GM18870 (cell line): ENCODE measurements at regions not wholly inside any gene's neighbourhood (a gene's known extent, or its start where the extent isn't known, plus 50 kb on each side); places are given as distances from the start of the nearest gene placed in this dataset.
"Not testable (repeated sequence)": the region's sequence is repeated elsewhere in the genome, so short reads cannot be mapped to it uniquely, and the experiment has no call there.

Experiments used
- ATAC-seq: cut with Tn5 transposase; IDR thresholded peaks from one replicate; pipeline ENCODE4 v1.9.1; 2021; ENCODE audit warnings: moderate library complexity; ENCODE audit not compliant: unreplicated experiment

DNA sequence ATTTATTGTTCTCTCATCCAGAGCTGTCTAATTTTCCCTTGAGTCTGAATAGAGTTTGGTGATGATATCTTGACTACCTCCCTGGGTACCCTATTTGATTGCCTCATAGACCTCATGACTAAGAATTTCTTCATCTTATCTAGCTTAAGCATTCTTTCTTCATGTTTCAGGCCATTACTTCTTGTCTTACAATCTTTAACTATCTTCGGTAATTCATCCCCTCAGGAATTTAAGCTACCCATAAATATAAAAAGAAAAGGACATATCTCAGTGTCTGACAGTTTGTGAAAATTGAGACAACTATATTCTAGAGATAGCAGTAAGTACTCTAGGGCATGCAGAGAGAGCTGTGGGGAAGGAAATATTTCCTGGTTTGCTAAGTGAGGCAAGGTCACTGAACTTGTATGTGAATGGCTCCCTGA lies 466.1 kb upstream of the GRID2 start:
- no peak for ATAC-seq

- no peak for ATAC-seq
Measured at GRCh38 chr4:91838181-91838861, 465.4 kb upstream of the GRID2 start.

DNA sequence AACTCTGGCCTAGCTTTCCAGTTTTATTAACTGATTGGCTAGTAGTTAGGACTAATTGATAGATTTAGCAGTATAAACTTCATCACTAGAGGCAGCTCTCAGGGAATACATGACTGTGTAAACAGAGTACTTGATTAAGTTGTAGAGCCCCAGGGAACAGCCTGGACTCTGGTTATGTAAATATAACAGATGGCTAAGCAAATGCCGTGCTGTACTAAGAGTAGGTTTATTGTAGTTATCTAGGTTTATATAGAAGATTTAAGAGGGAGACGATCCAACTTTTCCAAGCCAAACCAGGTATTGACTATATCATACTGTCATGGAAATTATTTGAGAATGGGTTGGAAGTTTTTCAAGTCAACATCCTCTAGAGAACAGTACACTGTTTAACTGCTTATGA lies 463.4 kb upstream of the GRID2 start:
- no peak for ATAC-seq

- no peak for ATAC-seq
Measured at GRCh38 chr4:91846233-91846632, 457.5 kb upstream of the GRID2 start.

GRCh38 chr4:91851456-91851855 lies 452.3 kb upstream of the GRID2 start:
- no peak for ATAC-seq

DNA sequence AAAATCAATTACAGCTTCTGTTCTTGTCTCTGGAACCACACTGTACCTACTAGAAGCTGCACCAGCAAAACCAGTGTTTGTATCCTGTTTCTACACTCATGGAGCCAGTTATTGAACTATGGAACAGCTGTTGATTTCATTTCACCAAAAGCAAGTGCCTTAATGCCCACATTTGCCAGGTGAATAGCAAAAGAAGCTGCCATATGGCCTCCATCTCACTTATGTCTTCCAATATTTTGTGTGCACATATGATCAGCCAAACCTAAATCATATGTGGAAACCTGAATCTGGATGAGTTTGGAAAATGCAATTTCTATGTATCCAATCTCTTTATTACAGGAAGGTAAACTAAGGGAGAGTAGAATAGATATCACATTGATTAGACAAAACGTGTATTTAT lies 415.8 kb upstream of the GRID2 start:
- no peak for ATAC-seq

GRCh38 chr4:91891217-91891616 lies 412.5 kb upstream of the GRID2 start:
- not testable (repeated sequence) for ATAC-seq

GRCh38 chr4:91894006-91894405 lies 409.8 kb upstream of the GRID2 start:
- ATAC-seq, result no peak

DNA sequence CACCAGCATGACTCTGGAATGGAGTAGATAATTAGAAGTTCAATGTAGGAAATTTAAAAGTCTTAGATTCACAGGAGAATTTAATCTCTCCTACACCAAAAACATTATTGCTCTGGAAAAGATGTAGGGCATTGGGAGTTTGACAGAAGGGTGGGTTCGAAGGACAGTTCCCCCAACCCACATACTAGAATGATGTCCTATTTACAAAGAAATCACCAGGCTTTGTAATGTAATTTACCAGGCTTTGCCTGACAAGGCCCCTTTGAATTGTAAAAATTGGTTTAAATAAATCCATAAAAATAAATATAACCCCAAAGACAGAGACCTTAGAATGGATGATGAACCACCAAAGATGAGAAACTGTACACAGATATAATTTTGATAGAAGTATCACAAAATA lies 399.2 kb upstream of the GRID2 start:
- ATAC-seq, result no peak

DNA sequence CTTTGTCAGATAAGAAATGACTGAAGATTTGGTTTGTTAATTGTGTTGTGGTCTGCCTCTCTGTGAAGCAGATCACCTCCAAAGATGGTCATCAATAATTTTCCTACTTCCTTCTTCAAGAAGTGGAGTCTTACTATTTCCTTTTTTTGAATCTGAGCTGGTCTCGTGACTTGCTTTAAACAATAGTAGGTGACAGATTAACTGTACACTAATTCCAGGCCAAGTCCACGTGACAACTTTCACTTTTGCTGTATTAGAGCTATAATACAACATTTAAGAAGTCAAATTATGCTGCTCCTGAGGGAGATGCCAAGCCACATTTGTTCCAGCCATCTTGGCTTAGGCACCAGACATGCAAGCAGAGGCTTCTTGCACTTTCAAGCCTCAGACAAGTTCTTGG lies 393.8 kb upstream of the GRID2 start:
- ATAC-seq, result no peak

- ATAC-seq, result no peak
Measured at GRCh38 chr4:91914176-91914804, 389.5 kb upstream of the GRID2 start.

- no peak for ATAC-seq
Measured at GRCh38 chr4:91916219-91916618, 387.5 kb upstream of the GRID2 start.

DNA sequence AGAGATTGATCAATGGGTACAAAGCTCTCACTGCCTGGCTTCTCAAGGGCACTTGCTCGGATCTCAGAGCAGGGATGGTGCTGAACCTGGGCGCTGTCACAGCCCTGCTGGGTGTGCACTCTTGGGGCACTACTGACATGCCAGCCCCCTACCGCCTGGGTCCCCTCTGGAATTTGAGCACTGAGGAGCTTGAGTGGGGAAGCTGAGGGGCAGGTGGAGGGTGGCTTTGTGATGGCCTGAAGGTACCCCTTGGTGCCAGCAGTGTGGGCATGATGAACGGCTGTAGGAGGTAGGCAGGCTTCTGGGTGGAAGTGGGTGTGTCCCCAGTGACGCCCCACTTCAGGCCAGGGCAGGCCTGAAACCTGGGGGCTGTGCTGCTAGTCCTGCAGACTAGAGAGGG lies 379.1 kb upstream of the GRID2 start:
- no peak for ATAC-seq

DNA sequence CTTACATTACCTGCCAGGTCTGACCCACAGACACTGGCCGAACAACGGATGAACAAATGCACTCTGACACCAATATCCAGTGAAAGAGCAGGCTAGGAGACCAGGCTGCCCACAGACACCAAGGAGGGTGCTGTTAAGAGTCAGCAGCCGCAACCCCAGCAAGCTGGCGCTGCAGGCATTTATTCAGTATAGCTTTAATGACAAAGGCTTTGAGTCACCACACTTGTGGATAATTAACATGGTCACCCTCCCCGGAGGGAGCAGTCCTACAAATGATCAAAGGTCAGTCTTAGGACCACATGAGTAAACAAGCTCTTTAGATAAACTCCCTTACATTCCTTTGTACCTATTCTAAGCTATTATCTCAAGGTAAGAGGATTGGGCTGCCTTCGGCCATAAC lies 368.5 kb upstream of the GRID2 start:
- no peak for ATAC-seq

GRCh38 chr4:91936311-91936710 lies 367.5 kb upstream of the GRID2 start:
- no peak for ATAC-seq

- ATAC-seq, result no peak
Measured at GRCh38 chr4:91957963-91958362, 345.8 kb upstream of the GRID2 start.

DNA sequence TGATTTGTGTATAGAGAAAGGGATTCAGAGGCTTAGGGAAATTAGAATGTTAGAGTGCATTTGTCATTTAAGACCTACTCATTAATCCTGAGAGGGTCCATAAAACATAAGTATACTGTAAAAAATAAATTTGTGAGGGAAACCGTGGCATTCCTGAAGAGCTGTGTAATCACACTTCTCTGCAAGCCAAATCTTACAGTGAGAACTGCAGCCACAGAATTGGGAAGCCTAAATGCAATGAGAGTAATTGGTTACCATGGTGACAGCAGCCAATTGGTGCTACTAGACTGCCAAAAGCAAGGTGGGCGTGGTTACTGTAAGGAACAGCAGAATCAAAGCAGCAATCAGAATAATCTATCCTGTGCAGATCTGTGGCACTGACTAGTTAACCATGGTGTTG lies 345.2 kb upstream of the GRID2 start:
- no peak for ATAC-seq

- no peak for ATAC-seq
Measured at GRCh38 chr4:91961504-91961903, 342.3 kb upstream of the GRID2 start.

DNA sequence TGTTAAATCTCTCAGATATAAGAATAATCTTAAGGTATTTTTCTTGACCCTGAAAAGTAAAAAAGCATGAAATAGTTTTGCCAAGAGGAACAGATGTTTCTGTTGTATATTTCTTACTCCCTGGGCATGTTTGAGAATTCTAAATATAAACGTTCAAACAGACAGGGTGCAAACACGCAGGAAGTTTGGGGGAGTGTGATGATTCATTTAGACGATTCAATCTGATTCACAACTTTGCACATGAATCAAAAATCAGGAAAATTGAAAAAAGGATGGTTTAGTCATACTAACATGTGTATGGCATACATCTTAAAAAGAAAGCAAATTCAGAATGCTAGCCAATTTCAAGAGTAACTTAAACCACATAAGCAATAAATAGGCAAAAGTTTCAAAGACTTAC lies 340.3 kb upstream of the GRID2 start:
- no peak for ATAC-seq

- ATAC-seq, result no peak
Measured at GRCh38 chr4:91965166-91965565, 338.6 kb upstream of the GRID2 start.

GRCh38 chr4:91973479-91974153 lies 330.1 kb upstream of the GRID2 start:
- no peak for ATAC-seq

DNA sequence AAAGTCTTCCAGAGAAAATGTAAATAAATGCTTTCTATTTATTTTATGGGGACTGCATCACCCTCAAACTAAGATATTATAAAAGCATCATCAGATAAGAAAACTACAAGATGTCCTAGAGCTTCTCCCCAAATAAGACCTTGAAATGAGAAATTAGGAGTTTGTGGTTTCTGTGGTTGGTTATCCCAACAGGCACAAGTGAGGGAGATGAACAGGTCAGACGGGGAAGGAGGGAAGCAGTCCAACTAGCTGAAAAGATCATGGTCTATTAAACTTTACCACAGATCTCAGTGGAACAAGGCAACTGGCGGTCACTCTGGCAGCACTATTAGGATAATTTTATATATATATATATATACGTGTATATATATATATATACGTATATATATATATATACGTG lies 319.3 kb upstream of the GRID2 start:
- no peak for ATAC-seq
